Endothelial cell of umbilical vein (primary cell): ENCODE measurements at regions not wholly inside any gene's neighbourhood (a gene's known extent, or its start where the extent isn't known, plus 50 kb on each side); places are given as distances from the start of the nearest gene placed in this dataset.

Experiments
- BruUV-seq: library from RNA; stranded (reverse); fragments of 400-500 nt; replicated peaks from 2 replicates; lab custom pipeline; 2021; lab: Mats Ljungman, UMichigan
- CTCF ChIA-PET: fragments of 300-600, 350-600 bp; sonication (Branson Sonifier 250); formaldehyde crosslinking; loops from one replicate; lab custom pipeline; 2021; ENCODE audit warnings: antibody characterized with exemption, inconsistent platforms; lab: Charles Lee
- POLR2A ChIA-PET: fragments of 300-600, 350-600 bp; sonication (Branson Sonifier 250); formaldehyde crosslinking; loops from one replicate; lab custom pipeline; 2021; ENCODE audit warnings: antibody characterized with exemption, inconsistent platforms; lab: Charles Lee
- DNase-seq: peaks from one replicate; pipeline ENCODE4 v3.0.0-alpha.2; 2011; ENCODE audit warnings: low read depth, low spot score
- FAIRE-seq: peaks from 2 replicates; lab custom pipeline; 2011; peaks lifted over from hg19 to GRCh38; lab: Jason Lieb, UNC
- H2AFZ ChIP-seq: 2 replicates; pipeline ENCODE4 v1.6.0; 2012; ENCODE audit warnings: low read depth, low read length, control low read depth, inconsistent platforms
- H3K27ac ChIP-seq: 2 replicates; pipeline ENCODE4 v1.5.1; 2011; ENCODE audit warnings: low read depth, mild to moderate bottlenecking, control low read depth, low read length, moderate library complexity; ENCODE audit not compliant: insufficient read depth
- H3K27me3 ChIP-seq, 2 experiments: 2 replicates each; pipeline versions ENCODE4 v1.6.0 to v1.6.1; 2011; ENCODE audit warnings: low read length in 2 of 2, mixed read lengths in 1 of 2; ENCODE audit not compliant: control insufficient read depth in 2 of 2, insufficient read depth in 2 of 2
- H3K36me3 ChIP-seq, 2 experiments: 2 replicates in 1 of 2; 3 replicates in 1 of 2; pipeline ENCODE4 v1.5.1; 2011; ENCODE audit warnings: low read length in 2 of 2, mild to moderate bottlenecking in 1 of 2, moderate library complexity in 1 of 2; ENCODE audit not compliant: control insufficient read depth in 2 of 2, insufficient read depth in 2 of 2; ENCODE audit errors: extremely low read depth in 1 of 2
- H3K4me1 ChIP-seq: 3 replicates; pipeline ENCODE4 v1.5.1; 2011; ENCODE audit warnings: mild to moderate bottlenecking, low read length; ENCODE audit not compliant: control insufficient read depth, insufficient read depth; ENCODE audit errors: extremely low read depth
- H3K4me2 ChIP-seq: 2 replicates; pipeline ENCODE4 v1.6.1; 2011; ENCODE audit warnings: low read length, control low read depth, mixed read lengths; ENCODE audit not compliant: insufficient read depth
- H3K4me3 ChIP-seq, 3 experiments: fragments of 200-600 bp in 1 of 3; sonication (generic), shearing (Covaris generic) in 1 of 3; replicated peaks in 1 of 3; 2 replicates each; pipeline ENCODE4 v1.5.1; 2011 to 2016; ENCODE audit warnings: control low read depth in 3 of 3, low read length in 3 of 3, mild to moderate bottlenecking in 2 of 3, inconsistent platforms in 1 of 3, low read depth in 1 of 3, moderate library complexity in 1 of 3; ENCODE audit not compliant: insufficient read depth in 1 of 3
- H3K79me2 ChIP-seq: 2 replicates; pipeline ENCODE4 v1.6.0; 2012; ENCODE audit warnings: low read length, inconsistent platforms; ENCODE audit not compliant: control insufficient read depth, insufficient read depth
- H3K9ac ChIP-seq: replicated peaks from 2 replicates; pipeline ENCODE3; 2011; ENCODE audit warnings: low read length, control low read depth; ENCODE audit not compliant: insufficient read depth; ENCODE audit errors: extremely low read depth
- H3K9me1 ChIP-seq: replicated peaks from 3 replicates; pipeline ENCODE4 v1.6.0; 2011; ENCODE audit warnings: mild to moderate bottlenecking, low read length; ENCODE audit not compliant: control insufficient read depth, insufficient read depth; ENCODE audit errors: extremely low read depth
- H3K9me3 ChIP-seq: replicated peaks from 2 replicates; pipeline ENCODE4 v1.5.1; 2012; ENCODE audit warnings: low read length, inconsistent platforms; ENCODE audit not compliant: control insufficient read depth, insufficient read depth
- H4K20me1 ChIP-seq: replicated peaks from 2 replicates; pipeline ENCODE3; 2011; ENCODE audit warnings: mild to moderate bottlenecking, low read length; ENCODE audit not compliant: control insufficient read depth, insufficient read depth; ENCODE audit errors: extremely low read depth
- CTCF ChIP-seq, 2 donors: IDR thresholded peaks; 1 replicate in 1 of 2; 2 replicates in 1 of 2; pipeline ENCODE4 v1.5.1; 2011; ENCODE audit warnings: low read length in 2 of 2, mild to moderate bottlenecking in 2 of 2, moderate library complexity in 2 of 2, control low read depth in 1 of 2, inconsistent platforms in 1 of 2, low read depth in 1 of 2; ENCODE audit not compliant: insufficient read depth in 1 of 2; ENCODE audit errors: extremely low read depth in 1 of 2
- EZH2 ChIP-seq: IDR thresholded peaks from 2 replicates; pipeline ENCODE4 v1.6.1; 2012; ENCODE audit warnings: borderline replicate concordance, low read depth, mild to moderate bottlenecking, moderate library complexity, low read length, inconsistent platforms; ENCODE audit not compliant: severe bottlenecking
- FOS ChIP-seq: IDR thresholded peaks from 2 replicates; pipeline ENCODE4 v1.6.1; 2011; ENCODE audit warnings: mild to moderate bottlenecking, low read length, moderate library complexity, borderline replicate concordance; ENCODE audit not compliant: insufficient read depth
- GATA2 ChIP-seq: IDR thresholded peaks from 2 replicates; pipeline ENCODE4 v1.7.0; 2011; ENCODE audit warnings: low read depth, mild to moderate bottlenecking, moderate library complexity, mixed read lengths, low read length; ENCODE audit not compliant: insufficient read length, insufficient read depth
- JUN ChIP-seq: IDR thresholded peaks from 2 replicates; pipeline ENCODE4 v1.6.1; 2011; ENCODE audit warnings: borderline replicate concordance, low read depth; ENCODE audit not compliant: insufficient read length, insufficient read depth
- MYC ChIP-seq: IDR thresholded peaks from one replicate; pipeline ENCODE4 v1.6.1; 2011; ENCODE audit warnings: mild to moderate bottlenecking, low read depth, low read length
- POLR2A ChIP-seq: IDR thresholded peaks from 2 replicates; pipeline ENCODE4 v1.6.1; 2012; ENCODE audit warnings: low read depth, mild to moderate bottlenecking, control low read depth, low read length
- POLR2AphosphoS5 ChIP-seq: IDR thresholded peaks from 2 replicates; pipeline ENCODE4 v1.6.1; 2012; ENCODE audit warnings: low read depth, mild to moderate bottlenecking, control low read depth, low read length, moderate library complexity; ENCODE audit not compliant: insufficient read depth
- dilution Hi-C: fragments of 300-500 bp; cut with MboI; formaldehyde crosslinking; loops from one replicate; pipeline ENCODE4 v1.15.0; 2019; ENCODE audit warnings: low sequenced_read_pairs; ENCODE audit not compliant: extremely low pct_ligation_motif_present
- intact Hi-C: fragments of 100-400 bp; cut with micrococcal nuclease; formaldehyde crosslinking; loops from one replicate; pipeline ENCODE4 v1.10.0; 2022
- TF ChIP-seq, protein P1 (sequence below): IDR thresholded peaks from 2 replicates; pipeline ENCODE4 v1.6.1; 2011; ENCODE audit not compliant: insufficient read depth, insufficient read length

- intact Hi-C loops (no loop called here), dilution Hi-C loops (no loop called here)
- BruUV-seq = no TSS peak
- Histone ChIP-seq H4K20me1 (no peaks in the 10 kb centered on the region), H3K4me2 (no peak overlapping the region), H3K9ac (no peak overlapping the region), H3K27me3 (no peaks in the 10 kb centered on the region), H3K4me1 (no peaks in the 10 kb centered on the region), H3K4me3 (no peak overlapping the region), H3K9me3 (no peaks in the 10 kb centered on the region), H3K9me1 (no peaks in the 10 kb centered on the region), H2AFZ (no peak overlapping the region), H3K27ac (no peak overlapping the region), H3K79me2 (no peaks in the 10 kb centered on the region), H3K36me3 (no peaks in the 10 kb centered on the region)
- ChIA-PET POLR2A (no interaction called here), CTCF (interaction anchor here (1.1 kb wide), 1 partner anchor 13 kb away, joined by 3 read pairs; no protein-coding TSS in a partner anchor)
- DNase-seq = no peak
- TF ChIP-seq GATA2 (no peak), FOS (no peak), EZH2 (no peak), CTCF (IDR thresholded peaks at IDR 0.05; ENCODE audit: extremely low read depth in 1 of 2, insufficient read depth in 1 of 2, low read depth in 1 of 2, low read length in 2 of 2) (no peak), MYC (no peak), POLR2A (no peak), JUN (no peak), POLR2AphosphoS5 (no peak)
- TF ChIP-seq, protein P1, sequence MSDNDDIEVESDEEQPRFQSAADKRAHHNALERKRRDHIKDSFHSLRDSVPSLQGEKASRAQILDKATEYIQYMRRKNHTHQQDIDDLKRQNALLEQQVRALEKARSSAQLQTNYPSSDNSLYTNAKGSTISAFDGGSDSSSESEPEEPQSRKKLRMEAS = no peak
- FAIRE-seq = no peak
Measured at GRCh38 chr1:187911820-187912219, 1083.1 kb downstream of the PLA2G4A start.
